Breast epithelium (tissue), 3 donors: ENCODE measurements at regions not wholly inside any gene's neighbourhood (a gene's known extent, or its start where the extent isn't known, plus 50 kb on each side); places are given as distances from the start of the nearest gene placed in this dataset.

Experiments used
- CTCF ChIP-seq, 3 donors: fragments of 450-650 bp; IDR thresholded peaks; one replicate each; pipeline ENCODE4 v1.5.1; 2016 to 2017; ENCODE audit warnings: antibody characterized with exemption in 3 of 3, mild to moderate bottlenecking in 3 of 3, moderate library complexity in 3 of 3
- POLR2AphosphoS5 ChIP-seq, 3 donors: sonication (generic); formaldehyde crosslinking; IDR thresholded peaks; one replicate each; pipeline ENCODE4 v1.6.1; 2017; ENCODE audit warnings: antibody characterized with exemption in 3 of 3

GRCh38 chr7:83849131-83849530 is 200.2 kb upstream of the SEMA3E start:
- TF ChIP-seq CTCF (IDR thresholded peaks at IDR 0.05) = no peak
- TF ChIP-seq POLR2AphosphoS5 (IDR thresholded peaks at IDR 0.05) = no peak
